ENCODE measurements at regions not wholly inside any gene's neighbourhood (a gene's known extent, or its start where the extent isn't known, plus 50 kb on each side); places are given as distances from the start of the nearest gene placed in this dataset.
A peak's percentile ranks its signal among the peaks of the same experiment; 100 is the strongest.

DNA sequence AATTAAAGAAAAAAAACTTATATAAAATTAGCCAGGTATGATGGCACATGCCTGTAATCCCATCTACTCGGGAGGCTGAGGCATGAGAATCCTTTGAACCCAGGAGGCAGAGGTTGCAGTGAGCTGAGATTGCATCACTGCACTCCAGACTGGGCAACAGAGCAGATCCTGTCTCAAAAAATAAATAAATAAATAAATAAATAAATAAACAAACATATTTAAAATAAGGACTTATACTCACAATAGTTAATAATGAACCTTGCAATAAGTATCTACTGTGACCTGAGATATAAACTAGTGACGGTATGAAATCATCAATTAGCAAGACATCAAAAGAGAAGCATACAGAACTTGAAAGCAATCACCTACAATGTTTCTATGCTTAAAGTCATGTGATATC lies 548.4 kb upstream of the JARID2 start:
- TF ChIP-seq EZH2 (IDR thresholded peaks at IDR 0.05; ENCODE audit: insufficient read depth, poor library complexity, severe bottlenecking) (no peak), EZH2phosphoT487 (IDR thresholded peaks at IDR 0.05; ENCODE audit: insufficient read depth, low read depth) (no peak)
- Histone ChIP-seq H4K20me1 (ENCODE audit: insufficient read depth) (no peaks in the 10 kb centered on the region), H2AFZ (no peak overlapping the region), H3K9me3 (ENCODE audit: low read depth) (no peaks in the 10 kb centered on the region), H3K4me1 (ENCODE audit: insufficient read depth) (no peaks in the 10 kb centered on the region), H3K27me3 (replicated peaks; ENCODE audit: insufficient read depth) (no peaks in the 10 kb centered on the region), H3K79me2 (ENCODE audit: insufficient read depth) (no peaks in the 10 kb centered on the region), H3K27ac (no peak overlapping the region), H3F3A (ENCODE audit: insufficient read depth) (no peaks in the 10 kb centered on the region), H3K4me3 (no peak overlapping the region), H3K4me2 (ENCODE audit: unreplicated experiment) (no peak overlapping the region), H3K9me2 (ENCODE audit: insufficient read depth) (no peaks in the 10 kb centered on the region), H3K36me3 (ENCODE audit: low read depth) (no peaks in the 10 kb centered on the region), H3K9ac (no peak overlapping the region)
- no peak for DNase-seq
- in situ Hi-C loops (cut with MboI): no loop called here
- WGBS, 2 experiments (ENCODE audit: low coverage in 1 of 2, low lambda C conversion rate in 2 of 2, missing lambda C conversion rate in 2 of 2): 88 to 90% methylated on average over 2 of the region's 2 CpGs

DNA sequence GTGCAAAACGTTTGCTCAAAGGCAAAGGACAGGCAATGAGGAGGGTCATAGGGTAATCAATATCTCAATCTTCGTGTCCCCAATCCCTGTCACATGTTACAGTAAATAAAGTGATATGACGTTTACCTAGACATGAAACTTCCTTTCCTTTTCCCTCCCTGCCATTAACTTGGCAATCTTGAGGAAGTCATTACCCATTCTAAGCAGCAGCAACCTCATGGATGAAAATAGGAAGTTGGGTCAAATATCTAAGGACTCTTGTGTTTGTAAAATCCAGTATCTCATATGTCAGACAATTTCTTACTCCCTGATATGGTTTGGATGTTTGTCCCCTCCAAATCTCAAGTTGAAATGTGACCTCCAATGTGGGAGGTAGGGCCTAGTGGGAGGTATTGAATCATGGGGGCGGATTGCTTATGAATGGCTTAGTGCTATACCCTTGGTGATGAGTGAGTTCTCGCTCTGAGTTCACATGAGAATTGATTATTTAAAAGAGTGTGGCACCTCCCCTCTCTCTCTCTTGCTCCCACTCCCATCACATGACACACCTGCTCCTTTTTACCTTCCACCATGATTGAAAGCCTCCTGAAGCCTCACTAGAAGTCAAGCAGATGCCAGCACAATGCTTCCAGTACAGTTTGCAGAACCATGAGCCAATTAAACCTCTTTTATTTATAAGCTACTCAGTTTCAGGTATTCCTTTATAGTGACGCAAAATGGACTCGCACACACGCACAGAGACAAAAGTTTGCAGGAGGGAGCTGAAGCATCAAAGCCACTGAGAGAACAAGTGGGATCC lies 545.9 kb upstream of the JARID2 start:
- DNase-seq: no peak
- H3K4me3 ChIP-seq: no peak overlapping the region
- no peaks in the 10 kb centered on the region for H3K79me2 ChIP-seq (ENCODE audit: insufficient read depth)
- H3K27me3 ChIP-seq (replicated peaks; ENCODE audit: insufficient read depth): no peaks in the 10 kb centered on the region
- H3K4me2 ChIP-seq (ENCODE audit: unreplicated experiment): no peak overlapping the region
- no peak for TF ChIP-seq EZH2 (IDR thresholded peaks at IDR 0.05; ENCODE audit: insufficient read depth, poor library complexity, severe bottlenecking)
- no peak for TF ChIP-seq EZH2phosphoT487 (IDR thresholded peaks at IDR 0.05; ENCODE audit: insufficient read depth, low read depth)
- in situ Hi-C loops (cut with MboI): no loop called here
- H3K9me3 ChIP-seq (ENCODE audit: low read depth): no peaks in the 10 kb centered on the region
- WGBS, 2 experiments (ENCODE audit: low coverage in 1 of 2, low lambda C conversion rate in 2 of 2, missing lambda C conversion rate in 2 of 2): 87 to 88% methylated on average over 8 of the region's 8 CpGs
- H3K4me1 ChIP-seq (ENCODE audit: insufficient read depth): peaks cover 8% of the 10 kb centered on the region
- H3K9ac ChIP-seq: no peak overlapping the region
- H3K36me3 ChIP-seq (ENCODE audit: low read depth): no peaks in the 10 kb centered on the region
- H2AFZ ChIP-seq: no peak overlapping the region
- no peaks in the 10 kb centered on the region for H3K9me2 ChIP-seq (ENCODE audit: insufficient read depth)
- no peak overlapping the region for H3K27ac ChIP-seq
- no peaks in the 10 kb centered on the region for H4K20me1 ChIP-seq (ENCODE audit: insufficient read depth)
- H3F3A ChIP-seq (ENCODE audit: insufficient read depth): peaks cover 2% of the 10 kb centered on the region; the same call in 1 of the 2 replicates

DNA sequence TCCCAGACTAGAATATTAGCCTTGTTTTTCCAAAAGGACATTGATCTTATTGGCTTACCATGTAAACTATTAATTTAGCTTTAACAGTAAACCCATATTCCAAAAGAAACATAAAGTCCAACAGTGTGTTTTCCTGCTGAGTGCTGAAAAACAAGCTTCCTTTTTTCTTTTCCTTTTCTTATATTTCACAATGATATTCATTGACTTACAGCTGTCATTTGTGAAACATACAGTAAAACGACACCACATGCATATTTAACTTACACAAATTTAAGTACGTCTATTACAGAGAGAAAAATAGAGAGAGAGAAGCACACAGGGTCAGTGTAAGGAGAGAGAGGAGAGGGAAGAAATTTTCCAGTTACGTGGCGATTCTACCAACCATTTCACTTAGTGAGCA lies 543.9 kb upstream of the JARID2 start:
- in situ Hi-C loops (cut with MboI): no loop called here
- Histone ChIP-seq H3K27me3 (replicated peaks; ENCODE audit: insufficient read depth) (no peaks in the 10 kb centered on the region), H3K36me3 (ENCODE audit: low read depth) (no peaks in the 10 kb centered on the region), H2AFZ (peak overlapping the region; percentile 5; the same call in 1 of the 2 replicates), H3K27ac (no peak overlapping the region), H3K9me3 (ENCODE audit: low read depth) (no peaks in the 10 kb centered on the region), H4K20me1 (ENCODE audit: insufficient read depth) (no peaks in the 10 kb centered on the region), H3K4me1 (ENCODE audit: insufficient read depth) (peaks cover 25% of the 10 kb centered on the region), H3K9ac (no peak overlapping the region), H3K4me2 (ENCODE audit: unreplicated experiment) (no peak overlapping the region), H3F3A (ENCODE audit: insufficient read depth) (peaks cover 17% of the 10 kb centered on the region), H3K9me2 (ENCODE audit: insufficient read depth) (no peaks in the 10 kb centered on the region), H3K79me2 (ENCODE audit: insufficient read depth) (no peaks in the 10 kb centered on the region), H3K4me3 (no peak overlapping the region)
- no peak for DNase-seq
- no peak for TF ChIP-seq EZH2phosphoT487 (IDR thresholded peaks at IDR 0.05; ENCODE audit: insufficient read depth, low read depth)
- no peak for TF ChIP-seq EZH2 (IDR thresholded peaks at IDR 0.05; ENCODE audit: insufficient read depth, poor library complexity, severe bottlenecking)
- WGBS, 2 experiments (ENCODE audit: low coverage in 1 of 2, low lambda C conversion rate in 2 of 2, missing lambda C conversion rate in 2 of 2): 90 to 92% methylated on average over 4 of the region's 4 CpGs

DNA sequence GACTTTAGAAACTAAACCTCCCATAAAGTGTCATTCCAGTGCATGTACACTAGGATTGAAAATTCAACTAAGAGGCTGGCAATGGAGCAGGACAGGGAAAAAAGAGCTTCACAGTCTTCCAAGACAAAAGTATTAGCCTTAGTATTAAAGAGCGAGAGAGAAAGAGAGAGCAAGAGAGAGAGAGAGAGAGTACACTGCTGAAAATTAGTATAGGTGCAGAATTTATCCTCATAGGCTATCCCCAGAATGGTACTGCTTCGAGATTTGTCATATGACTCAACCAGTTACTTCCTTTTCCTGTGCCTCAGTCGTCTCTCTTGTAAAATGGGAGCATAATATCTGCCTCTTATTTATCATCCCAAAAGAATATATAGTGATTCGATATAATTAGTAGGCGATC lies 543.2 kb upstream of the JARID2 start:
- no peak for DNase-seq
- Histone ChIP-seq H3K9me2 (ENCODE audit: insufficient read depth) (no peaks in the 10 kb centered on the region), H3K79me2 (ENCODE audit: insufficient read depth) (no peaks in the 10 kb centered on the region), H4K20me1 (ENCODE audit: insufficient read depth) (no peaks in the 10 kb centered on the region), H3K27me3 (replicated peaks; ENCODE audit: insufficient read depth) (no peaks in the 10 kb centered on the region), H3F3A (ENCODE audit: insufficient read depth) (peaks cover 24% of the 10 kb centered on the region), H3K4me1 (ENCODE audit: insufficient read depth) (peaks cover 32% of the 10 kb centered on the region), H3K36me3 (ENCODE audit: low read depth) (no peaks in the 10 kb centered on the region), H3K4me3 (no peak overlapping the region), H3K27ac (no peak overlapping the region), H3K4me2 (ENCODE audit: unreplicated experiment) (no peak overlapping the region), H2AFZ (no peak overlapping the region), H3K9me3 (ENCODE audit: low read depth) (no peaks in the 10 kb centered on the region), H3K9ac (no peak overlapping the region)
- TF ChIP-seq EZH2 (IDR thresholded peaks at IDR 0.05; ENCODE audit: insufficient read depth, poor library complexity, severe bottlenecking) (no peak), EZH2phosphoT487 (IDR thresholded peaks at IDR 0.05; ENCODE audit: insufficient read depth, low read depth) (no peak)
- in situ Hi-C loops (cut with MboI): no loop called here
- 95 to 97% methylated on average over 5 of the region's 5 CpGs for WGBS, 2 experiments (ENCODE audit: low coverage in 1 of 2, low lambda C conversion rate in 2 of 2, missing lambda C conversion rate in 2 of 2)

All from GM23248 (cell line).